GM12878 (cell line): ENCODE measurements at regions not wholly inside any gene's neighbourhood (a gene's known extent, or its start where the extent isn't known, plus 50 kb on each side); places are given as distances from the start of the nearest gene placed in this dataset.

Experiments used
- SRF ChIP-seq, 2 experiments: IDR thresholded peaks; 2 replicates each; pipeline ENCODE4 v1.6.1; 2011; ENCODE audit warnings: low read depth in 2 of 2, low read length in 2 of 2, mild to moderate bottlenecking in 1 of 2, moderate library complexity in 1 of 2
- TF ChIP-seq, protein P1 (sequence below), 3 experiments: IDR thresholded peaks in 2 of 3; conservative IDR thresholded peaks in 1 of 3; 2 replicates each; pipeline ENCODE4 v1.5.1; 2011; ENCODE audit warnings: low read depth in 3 of 3, low read length in 3 of 3, mild to moderate bottlenecking in 3 of 3, control low read depth in 2 of 3, moderate library complexity in 2 of 3, inconsistent platforms in 1 of 3, mixed read lengths in 1 of 3; ENCODE audit not compliant: control insufficient read depth in 2 of 3, insufficient read depth in 1 of 3; ENCODE audit errors: extremely low read depth in 1 of 3

- no peak for TF ChIP-seq SRF (IDR thresholded peaks at IDR 0.05; ENCODE audit: low read depth in 2 of 2, low read length in 2 of 2)
- TF ChIP-seq, protein P1, sequence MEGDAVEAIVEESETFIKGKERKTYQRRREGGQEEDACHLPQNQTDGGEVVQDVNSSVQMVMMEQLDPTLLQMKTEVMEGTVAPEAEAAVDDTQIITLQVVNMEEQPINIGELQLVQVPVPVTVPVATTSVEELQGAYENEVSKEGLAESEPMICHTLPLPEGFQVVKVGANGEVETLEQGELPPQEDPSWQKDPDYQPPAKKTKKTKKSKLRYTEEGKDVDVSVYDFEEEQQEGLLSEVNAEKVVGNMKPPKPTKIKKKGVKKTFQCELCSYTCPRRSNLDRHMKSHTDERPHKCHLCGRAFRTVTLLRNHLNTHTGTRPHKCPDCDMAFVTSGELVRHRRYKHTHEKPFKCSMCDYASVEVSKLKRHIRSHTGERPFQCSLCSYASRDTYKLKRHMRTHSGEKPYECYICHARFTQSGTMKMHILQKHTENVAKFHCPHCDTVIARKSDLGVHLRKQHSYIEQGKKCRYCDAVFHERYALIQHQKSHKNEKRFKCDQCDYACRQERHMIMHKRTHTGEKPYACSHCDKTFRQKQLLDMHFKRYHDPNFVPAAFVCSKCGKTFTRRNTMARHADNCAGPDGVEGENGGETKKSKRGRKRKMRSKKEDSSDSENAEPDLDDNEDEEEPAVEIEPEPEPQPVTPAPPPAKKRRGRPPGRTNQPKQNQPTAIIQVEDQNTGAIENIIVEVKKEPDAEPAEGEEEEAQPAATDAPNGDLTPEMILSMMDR (IDR thresholded peaks at IDR 0.05 in 2 of 3, conservative IDR thresholded peaks at IDR 0.05 in 1 of 3; ENCODE audit: control insufficient read depth in 2 of 3, extremely low read depth in 1 of 3, insufficient read depth in 1 of 3, low read depth in 3 of 3, low read length in 3 of 3): peak; percentile 22 to 37 (median 25); a peak in 3 of 6 replicates
These were observed 1671.1 kb downstream of the MRPL39 start for GRCh38 chr21:23936224-23936623.
